ENCODE measurements at regions not wholly inside any gene's neighbourhood (a gene's known extent, or its start where the extent isn't known, plus 50 kb on each side); places are given as distances from the start of the nearest gene placed in this dataset.

GRCh38 chr2:187194049-187194448 lies 254.0 kb downstream of the CALCRL start:
- H3K4me2 ChIP-seq (ENCODE audit: low read depth, low read length, poor library complexity, severe bottlenecking) = no peak overlapping the region
- H3K27ac ChIP-seq (ENCODE audit: low read depth, low read length) = no peak overlapping the region
- H3K36me3 ChIP-seq (ENCODE audit: low read length) = no peaks in the 10 kb centered on the region
- TF ChIP-seq EZH2phosphoT487 (conservative IDR thresholded peaks at IDR 0.05; ENCODE audit: low read length) (no peak), CTCF (IDR thresholded peaks at IDR 0.05; ENCODE audit: insufficient read depth, low read length, poor library complexity, severe bottlenecking) (no peak)
- no peaks in the 10 kb centered on the region for H3K27me3 ChIP-seq (ENCODE audit: low read length)
- H3K9me2 ChIP-seq (replicated peaks; ENCODE audit: insufficient read depth, low read length) = no peaks in the 10 kb centered on the region
- H3K9ac ChIP-seq (ENCODE audit: low read length) = no peak overlapping the region
- no peaks in the 10 kb centered on the region for H4K20me1 ChIP-seq (ENCODE audit: low read depth, low read length)
- no peaks in the 10 kb centered on the region for H3F3A ChIP-seq (ENCODE audit: insufficient read depth)
- no peaks in the 10 kb centered on the region for H3K79me2 ChIP-seq (ENCODE audit: insufficient read depth, low read length)
- H3K9me3 ChIP-seq (ENCODE audit: insufficient read depth, low read length) = no peaks in the 10 kb centered on the region
- no peak overlapping the region for H3K4me3 ChIP-seq (ENCODE audit: insufficient read depth, low read length, poor library complexity, severe bottlenecking)
- H2AFZ ChIP-seq (ENCODE audit: low read depth, low read length, severe bottlenecking) = no peak overlapping the region

- TF ChIP-seq EZH2phosphoT487 (conservative IDR thresholded peaks at IDR 0.05; ENCODE audit: low read length) (no peak), CTCF (IDR thresholded peaks at IDR 0.05; ENCODE audit: insufficient read depth, low read length, poor library complexity, severe bottlenecking) (no peak)
- H3K4me2 ChIP-seq (ENCODE audit: low read depth, low read length, poor library complexity, severe bottlenecking) = no peak overlapping the region
- no peaks in the 10 kb centered on the region for H3K27me3 ChIP-seq (ENCODE audit: low read length)
- no peaks in the 10 kb centered on the region for H3F3A ChIP-seq (ENCODE audit: insufficient read depth)
- H3K27ac ChIP-seq (ENCODE audit: low read depth, low read length) = no peak overlapping the region
- H4K20me1 ChIP-seq (ENCODE audit: low read depth, low read length) = no peaks in the 10 kb centered on the region
- no peaks in the 10 kb centered on the region for H3K9me2 ChIP-seq (replicated peaks; ENCODE audit: insufficient read depth, low read length)
- no peaks in the 10 kb centered on the region for H3K36me3 ChIP-seq (ENCODE audit: low read length)
- H3K9me3 ChIP-seq (ENCODE audit: insufficient read depth, low read length) = no peaks in the 10 kb centered on the region
- no peak overlapping the region for H3K4me3 ChIP-seq (ENCODE audit: insufficient read depth, low read length, poor library complexity, severe bottlenecking)
- H2AFZ ChIP-seq (ENCODE audit: low read depth, low read length, severe bottlenecking) = no peak overlapping the region
- no peaks in the 10 kb centered on the region for H3K79me2 ChIP-seq (ENCODE audit: insufficient read depth, low read length)
- H3K9ac ChIP-seq (ENCODE audit: low read length) = no peak overlapping the region
These were observed 259.0 kb downstream of the CALCRL start for GRCh38 chr2:187188783-187189631.

- Histone ChIP-seq H3K79me2 (ENCODE audit: insufficient read depth, low read length) (no peaks in the 10 kb centered on the region), H3K9ac (ENCODE audit: low read length) (no peak overlapping the region), H3K4me3 (ENCODE audit: insufficient read depth, low read length, poor library complexity, severe bottlenecking) (no peak overlapping the region), H3F3A (ENCODE audit: insufficient read depth) (no peaks in the 10 kb centered on the region), H3K27ac (ENCODE audit: low read depth, low read length) (no peak overlapping the region), H3K36me3 (ENCODE audit: low read length) (no peaks in the 10 kb centered on the region), H3K4me2 (ENCODE audit: low read depth, low read length, poor library complexity, severe bottlenecking) (no peak overlapping the region), H3K9me3 (ENCODE audit: insufficient read depth, low read length) (no peaks in the 10 kb centered on the region), H2AFZ (ENCODE audit: low read depth, low read length, severe bottlenecking) (no peak overlapping the region), H4K20me1 (ENCODE audit: low read depth, low read length) (no peaks in the 10 kb centered on the region), H3K9me2 (replicated peaks; ENCODE audit: insufficient read depth, low read length) (no peaks in the 10 kb centered on the region), H3K27me3 (ENCODE audit: low read length) (no peaks in the 10 kb centered on the region)
- TF ChIP-seq EZH2phosphoT487 (conservative IDR thresholded peaks at IDR 0.05; ENCODE audit: low read length) = no peak
- no peak for TF ChIP-seq CTCF (IDR thresholded peaks at IDR 0.05; ENCODE audit: insufficient read depth, low read length, poor library complexity, severe bottlenecking)
These were observed 260.5 kb downstream of the CALCRL start for GRCh38 chr2:187187519-187187918.
